ENCODE measurements at regions not wholly inside any gene's neighbourhood (a gene's known extent, or its start where the extent isn't known, plus 50 kb on each side); places are given as distances from the start of the nearest gene placed in this dataset.

DNA sequence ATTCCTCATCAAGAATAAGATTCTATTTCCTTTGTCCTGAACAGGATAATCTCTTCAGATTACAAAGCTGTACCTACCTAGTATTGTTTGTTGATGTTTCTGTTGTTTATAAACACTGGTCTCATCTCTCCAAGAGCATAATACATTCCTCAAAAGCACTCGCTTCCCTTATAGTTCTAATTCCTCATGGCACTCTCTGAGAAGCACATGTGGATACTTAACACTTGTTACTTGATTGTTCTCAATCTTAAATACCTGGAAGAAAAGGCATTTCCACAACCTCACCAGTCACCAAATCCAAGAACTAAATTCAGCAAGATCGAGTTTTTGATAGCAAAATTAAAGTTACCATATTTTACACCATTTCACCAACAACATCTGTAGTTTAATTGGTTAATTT, 145.9 kb upstream of the DUSP10 start:
- TF ChIP-seq, protein P1, sequence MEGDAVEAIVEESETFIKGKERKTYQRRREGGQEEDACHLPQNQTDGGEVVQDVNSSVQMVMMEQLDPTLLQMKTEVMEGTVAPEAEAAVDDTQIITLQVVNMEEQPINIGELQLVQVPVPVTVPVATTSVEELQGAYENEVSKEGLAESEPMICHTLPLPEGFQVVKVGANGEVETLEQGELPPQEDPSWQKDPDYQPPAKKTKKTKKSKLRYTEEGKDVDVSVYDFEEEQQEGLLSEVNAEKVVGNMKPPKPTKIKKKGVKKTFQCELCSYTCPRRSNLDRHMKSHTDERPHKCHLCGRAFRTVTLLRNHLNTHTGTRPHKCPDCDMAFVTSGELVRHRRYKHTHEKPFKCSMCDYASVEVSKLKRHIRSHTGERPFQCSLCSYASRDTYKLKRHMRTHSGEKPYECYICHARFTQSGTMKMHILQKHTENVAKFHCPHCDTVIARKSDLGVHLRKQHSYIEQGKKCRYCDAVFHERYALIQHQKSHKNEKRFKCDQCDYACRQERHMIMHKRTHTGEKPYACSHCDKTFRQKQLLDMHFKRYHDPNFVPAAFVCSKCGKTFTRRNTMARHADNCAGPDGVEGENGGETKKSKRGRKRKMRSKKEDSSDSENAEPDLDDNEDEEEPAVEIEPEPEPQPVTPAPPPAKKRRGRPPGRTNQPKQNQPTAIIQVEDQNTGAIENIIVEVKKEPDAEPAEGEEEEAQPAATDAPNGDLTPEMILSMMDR (IDR thresholded peaks at IDR 0.05; ENCODE audit: borderline replicate concordance, extremely low read depth, low read length, poor library complexity, severe bottlenecking): no peak
- no peak for TF ChIP-seq EZH2 (IDR thresholded peaks at IDR 0.05; ENCODE audit: borderline replicate concordance, low read depth, low read length, severe bottlenecking)

Measured in DND-41 (cell line).